HG03439 (cell line): ENCODE measurements at regions not wholly inside any gene's neighbourhood (a gene's known extent, or its start where the extent isn't known, plus 50 kb on each side); places are given as distances from the start of the nearest gene placed in this dataset.
"Not testable (repeated sequence)": the region's sequence is repeated elsewhere in the genome, so short reads cannot be mapped to it uniquely, and the experiment has no call there.

Source experiments
- ATAC-seq: cut with Tn5 transposase; IDR thresholded peaks from one replicate; pipeline ENCODE4 v1.9.1; 2021; ENCODE audit warnings: mild to moderate bottlenecking, moderate library complexity; ENCODE audit not compliant: unreplicated experiment

DNA sequence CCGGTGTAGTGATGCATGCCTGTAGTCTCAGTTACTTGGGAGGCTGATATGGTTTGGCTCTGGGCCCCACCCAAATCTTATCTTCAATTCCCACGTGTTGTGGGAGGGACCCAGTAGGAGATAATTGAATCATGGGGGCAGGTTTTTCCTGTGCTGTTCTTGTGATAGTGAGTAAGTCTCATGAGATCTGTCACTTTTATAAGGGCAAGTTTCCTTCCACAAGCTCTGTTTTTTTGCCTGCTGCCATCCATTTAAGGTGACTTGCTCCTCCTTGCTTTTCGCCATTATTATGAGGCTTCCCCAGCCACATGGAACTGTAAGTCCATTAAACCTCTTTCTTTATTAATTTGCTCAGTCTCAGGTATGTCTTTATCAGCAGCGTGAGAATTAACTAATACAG, 566.7 kb upstream of the NECTIN3 start:
- ATAC-seq: no peak

DNA sequence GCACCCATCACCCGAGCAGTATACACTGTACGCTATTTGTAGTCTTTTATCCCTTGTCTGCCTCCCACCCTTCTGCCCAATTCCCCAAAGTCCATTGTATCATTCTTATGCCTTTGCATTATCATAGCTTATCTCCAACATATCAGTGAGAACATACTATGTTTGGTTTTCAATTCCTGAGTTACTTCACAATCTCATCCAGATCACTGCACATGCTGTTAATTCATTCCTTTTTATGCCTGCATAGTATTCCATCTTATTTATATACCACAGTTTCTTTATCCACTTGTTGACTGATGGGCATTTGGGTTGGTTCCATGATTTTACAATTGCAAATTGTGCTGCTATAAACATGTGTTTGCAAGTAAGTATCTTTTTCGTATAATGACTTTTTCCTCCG, 564.7 kb upstream of the NECTIN3 start:
- no peak for ATAC-seq

DNA sequence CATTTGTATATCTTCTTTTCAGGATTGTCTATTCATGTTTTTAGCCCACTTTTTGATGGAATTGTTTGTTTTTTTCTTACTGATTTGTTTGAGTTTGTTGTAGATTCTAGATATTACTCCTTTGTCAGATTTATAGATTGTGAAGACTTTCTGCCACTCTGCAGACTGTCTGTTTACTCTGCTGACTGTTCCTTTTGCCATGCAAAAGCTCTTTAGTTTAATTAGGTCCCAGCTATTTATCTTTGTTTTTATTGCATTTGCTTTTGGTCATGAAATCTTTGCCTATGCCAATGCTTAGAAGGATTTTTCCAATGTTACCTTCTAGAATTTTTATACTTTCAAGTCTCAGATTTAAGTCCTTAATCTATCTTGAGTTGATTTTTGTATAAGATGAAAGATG, 564.0 kb upstream of the NECTIN3 start:
- ATAC-seq: not testable (repeated sequence)

DNA sequence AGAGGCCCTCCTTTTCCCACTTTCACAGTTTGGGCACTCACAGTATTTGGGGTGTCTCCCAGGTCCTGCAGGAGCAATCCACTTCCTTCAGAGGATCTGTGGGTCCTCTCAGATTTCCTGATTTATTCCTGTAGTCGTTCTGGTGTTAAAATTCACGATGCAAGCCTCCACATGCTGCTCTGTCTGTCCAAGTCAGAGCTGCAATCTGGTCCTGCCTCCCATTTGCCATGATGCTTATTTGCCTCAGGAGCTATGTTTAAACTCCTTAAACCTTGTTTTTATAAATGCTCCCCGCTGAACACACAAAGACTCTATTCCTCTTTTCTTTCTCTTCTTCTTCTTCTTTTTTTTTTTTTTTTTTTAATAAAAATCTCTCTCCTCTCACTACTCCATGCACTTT, 558.7 kb upstream of the NECTIN3 start:
- no peak for ATAC-seq

DNA sequence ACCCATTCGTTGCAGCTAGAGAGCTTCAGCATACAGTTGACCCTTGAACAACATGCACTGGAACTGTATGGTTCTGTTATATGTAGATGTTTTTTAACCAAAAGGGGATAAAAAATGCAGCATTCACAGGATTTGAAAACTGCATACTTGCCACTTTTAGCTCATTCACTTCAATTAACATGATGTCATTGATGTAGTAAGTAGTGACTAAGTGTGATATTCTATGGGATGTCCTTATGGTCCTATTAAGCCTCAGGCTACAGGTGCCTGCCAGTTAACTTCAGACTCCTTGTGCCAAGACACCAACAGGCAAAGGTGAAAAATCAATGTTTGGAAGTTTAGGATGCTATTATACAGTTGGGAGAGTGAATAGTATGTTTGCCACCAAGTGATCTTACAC, 553.6 kb upstream of the NECTIN3 start:
- no peak for ATAC-seq

DNA sequence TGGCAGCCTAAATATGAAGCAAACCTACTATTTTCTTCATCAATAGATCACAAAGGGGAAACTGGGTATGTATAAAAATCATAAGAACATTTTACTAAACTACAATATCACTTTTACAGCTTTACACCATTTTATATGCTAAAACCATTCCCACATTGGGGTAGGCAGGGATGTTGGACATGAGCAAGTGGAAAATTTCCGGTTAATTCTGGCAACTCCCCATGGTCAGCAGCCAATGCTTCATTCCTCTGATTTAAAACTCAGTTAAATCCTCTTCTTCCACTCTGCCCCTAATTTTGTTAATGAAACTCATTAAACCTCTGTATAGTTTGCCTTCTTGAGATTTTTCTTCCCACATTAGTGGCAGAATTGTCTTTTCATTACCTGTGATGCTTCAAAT, 552.5 kb upstream of the NECTIN3 start:
- no peak for ATAC-seq

DNA sequence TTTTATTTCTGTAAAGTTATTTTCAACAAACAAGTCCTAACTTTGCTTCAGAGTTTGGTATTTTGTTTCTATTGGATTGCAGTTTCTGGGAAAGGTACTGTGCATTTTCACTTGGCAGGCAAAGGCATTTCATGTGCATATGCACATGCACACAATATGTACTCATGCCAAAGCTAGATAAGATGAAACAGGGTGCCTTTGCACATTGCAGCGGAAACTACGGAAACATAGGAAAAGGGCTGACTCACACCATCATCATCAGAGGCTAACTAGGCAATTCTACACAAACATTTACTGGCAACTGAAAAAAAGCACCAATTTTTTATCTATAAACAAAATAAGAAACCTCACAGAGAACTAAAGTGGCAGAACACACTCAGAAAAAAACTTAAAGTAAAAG, 550.6 kb upstream of the NECTIN3 start:
- no peak for ATAC-seq

DNA sequence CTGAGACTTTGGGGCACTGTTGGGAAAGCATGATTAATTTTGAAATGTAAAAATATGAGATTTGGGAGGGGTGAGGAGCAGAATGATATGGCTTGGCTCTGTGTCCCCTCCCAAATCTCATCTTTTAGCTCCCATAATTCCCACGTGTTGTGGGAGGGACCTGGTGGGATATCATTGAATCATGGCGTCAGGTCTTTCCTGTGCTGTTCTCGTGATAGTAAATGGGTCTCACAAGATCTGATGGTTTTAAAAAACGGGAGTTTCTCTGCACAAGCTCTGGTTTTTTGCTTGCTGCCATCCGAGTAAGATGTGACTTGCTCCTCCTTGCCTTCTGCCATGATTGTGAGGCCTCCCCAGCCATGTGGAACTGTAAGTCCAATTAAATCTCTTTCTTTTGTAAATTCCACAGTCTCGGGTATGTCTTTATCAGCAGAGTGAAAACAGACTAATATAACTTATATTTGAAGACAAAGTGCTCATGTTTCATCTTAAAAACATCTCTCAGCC, 546.0 kb upstream of the NECTIN3 start:
- not testable (repeated sequence) for ATAC-seq

DNA sequence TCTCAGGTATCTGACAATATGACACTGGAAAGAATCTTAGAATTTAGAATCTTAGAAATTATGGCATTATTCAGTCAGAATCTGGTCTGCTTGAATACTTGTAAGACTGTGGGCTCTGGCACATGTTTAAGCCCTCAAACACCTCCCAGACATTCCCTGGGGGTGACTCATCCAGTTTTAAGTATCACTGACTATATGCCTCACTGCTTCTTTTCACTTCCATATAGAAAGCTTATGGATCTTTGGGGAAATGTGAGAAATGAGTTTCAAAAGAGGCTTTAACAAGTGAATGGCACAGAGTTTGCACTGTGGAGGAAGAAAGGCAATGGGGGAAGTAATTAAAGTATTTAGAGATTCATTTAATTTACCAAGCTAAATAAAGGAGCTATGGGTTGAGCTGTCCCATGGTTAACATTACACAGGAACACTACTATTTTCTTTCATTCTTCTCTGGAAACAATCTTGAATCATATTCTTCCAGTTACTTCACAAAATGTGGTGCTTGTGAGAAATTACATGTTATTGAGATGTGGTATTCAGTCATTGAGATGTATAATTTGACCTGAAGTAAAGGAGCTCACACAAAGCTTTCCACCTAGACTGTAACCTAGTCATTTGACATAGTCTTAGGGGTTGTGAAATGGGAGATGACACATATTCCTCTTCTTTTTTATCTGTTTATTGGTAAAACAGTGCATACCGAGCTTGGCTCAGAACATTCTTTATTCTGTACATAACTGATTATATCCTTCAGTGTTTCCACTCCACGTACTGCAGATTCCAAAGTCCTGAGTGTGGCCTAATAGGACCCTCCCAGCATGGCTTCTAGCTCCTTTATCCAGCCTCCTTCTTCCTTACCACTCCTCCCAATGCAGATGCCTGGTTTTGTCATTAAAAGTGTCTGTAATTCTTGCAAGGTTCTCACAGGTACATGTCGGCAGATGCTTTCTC, 544.6 kb upstream of the NECTIN3 start:
- ATAC-seq: no peak

DNA sequence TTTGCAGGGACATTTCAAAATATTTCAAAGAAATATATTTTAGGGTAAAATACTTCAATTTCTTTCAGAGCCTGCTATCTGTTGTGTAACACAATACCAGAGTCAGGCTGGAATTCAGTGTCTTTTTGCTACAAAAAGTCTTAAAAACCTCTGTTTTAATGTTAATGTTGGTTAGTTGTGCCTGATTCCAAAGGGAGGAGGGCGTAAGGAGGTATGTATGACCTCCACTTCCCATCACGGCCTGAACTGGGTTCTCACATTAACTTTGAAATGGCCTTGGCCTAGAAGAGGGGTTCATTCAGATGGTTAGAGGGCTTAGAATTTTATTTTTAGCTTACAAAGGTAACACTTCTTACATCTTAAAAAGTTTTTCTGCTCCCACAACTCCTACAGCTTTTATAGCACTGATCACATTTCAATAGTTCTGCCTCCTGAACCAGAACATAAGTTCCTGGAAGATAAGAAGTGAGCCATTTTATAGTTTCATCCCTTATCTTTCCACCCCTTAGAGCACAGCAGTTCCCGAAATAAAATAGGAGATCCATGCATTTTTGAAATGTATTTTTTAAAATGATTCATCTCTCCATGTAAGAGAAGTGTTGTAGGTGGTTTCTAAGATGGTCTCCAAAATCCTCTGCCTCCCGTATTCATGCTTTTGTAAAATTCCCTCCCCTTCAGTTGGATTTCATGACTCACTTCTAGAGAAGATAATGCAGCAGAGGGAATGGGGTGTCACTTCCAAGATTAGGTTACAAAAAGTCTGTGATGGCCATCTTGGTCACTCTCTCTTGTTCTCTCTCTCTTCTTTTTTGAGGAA, 543.1 kb upstream of the NECTIN3 start:
- ATAC-seq: no peak

DNA sequence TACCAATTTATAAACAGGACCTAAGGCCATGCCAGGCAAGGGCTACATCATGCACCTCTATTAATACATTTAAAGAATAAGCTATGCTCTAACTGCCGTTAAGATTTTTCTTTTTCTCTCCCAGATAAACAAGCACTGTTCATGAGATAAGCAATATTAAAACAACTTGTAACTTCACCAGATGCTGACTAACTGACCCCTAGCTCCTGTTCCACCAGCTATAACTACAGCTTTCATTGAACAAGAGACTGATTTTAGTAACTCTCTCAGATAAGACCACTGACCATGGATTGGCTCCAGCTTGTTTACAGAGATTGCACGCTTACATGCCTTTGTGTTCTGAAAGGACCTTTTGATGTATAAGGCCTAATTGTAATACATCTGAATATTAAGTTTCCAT, 540.7 kb upstream of the NECTIN3 start:
- no peak for ATAC-seq

DNA sequence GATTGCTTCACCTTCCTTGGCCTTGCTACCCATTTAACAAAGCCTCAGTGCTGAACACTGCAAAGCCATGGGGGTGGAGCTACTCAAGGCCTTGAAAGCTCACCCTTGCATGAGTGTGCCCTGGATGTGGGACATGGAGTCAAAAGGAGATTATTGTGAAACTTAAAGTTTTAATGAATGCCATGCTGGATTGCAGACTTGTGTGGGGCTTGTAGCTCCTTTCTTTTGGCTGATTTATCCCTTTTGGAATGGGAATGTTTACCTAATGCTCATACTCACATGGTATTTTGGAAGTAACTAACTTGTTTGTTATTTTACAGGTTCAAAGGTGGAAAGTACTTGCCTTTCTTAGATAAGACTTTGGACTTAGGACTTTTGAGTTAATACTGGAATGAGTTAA, 538.5 kb upstream of the NECTIN3 start:
- no peak for ATAC-seq

DNA sequence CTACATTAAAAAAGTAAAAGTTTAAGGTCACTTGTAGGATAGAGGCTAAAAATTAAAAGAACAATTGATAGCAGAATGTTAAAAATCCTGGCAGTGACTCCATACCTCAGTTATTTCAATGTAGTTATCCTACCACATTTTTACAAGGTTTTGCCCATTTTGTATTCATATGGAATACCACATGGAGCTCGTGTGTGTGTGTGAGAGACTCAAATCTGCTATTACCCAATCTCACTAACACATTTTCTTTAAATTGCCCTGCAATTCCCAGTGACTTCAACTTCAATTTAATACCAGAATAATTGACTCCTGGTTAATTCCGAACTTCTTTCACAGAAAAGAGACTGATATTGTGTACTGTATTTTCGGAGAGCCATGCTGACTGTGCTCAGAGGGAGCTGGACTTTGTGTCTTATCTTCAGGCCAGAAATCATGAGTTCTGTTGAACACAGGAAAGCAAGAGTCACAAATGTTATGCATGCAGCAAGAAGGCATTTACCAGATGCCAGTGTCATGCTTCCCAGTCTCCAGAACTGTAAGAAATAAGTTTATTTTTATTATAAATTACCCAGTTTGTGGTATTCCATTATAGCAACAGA, 529.0 kb upstream of the NECTIN3 start:
- ATAC-seq: no peak

DNA sequence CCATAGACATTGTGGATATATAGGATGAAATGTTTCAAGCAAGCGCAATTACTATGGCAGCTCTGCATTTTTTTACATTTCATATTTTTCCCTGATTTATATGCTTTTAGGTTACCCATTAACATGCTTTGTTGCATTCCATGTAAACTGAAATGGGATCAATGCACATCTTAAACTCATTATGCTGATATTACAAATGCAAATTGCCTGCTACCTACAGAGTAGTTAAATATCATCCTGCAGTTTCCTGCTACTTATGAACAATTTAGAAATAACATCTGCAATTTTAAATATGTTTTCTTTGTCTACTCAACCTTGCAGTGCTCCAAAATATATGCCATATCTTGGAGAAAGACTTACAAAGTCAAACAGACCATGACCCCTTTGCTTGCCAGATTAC, 526.9 kb upstream of the NECTIN3 start:
- no peak for ATAC-seq

DNA sequence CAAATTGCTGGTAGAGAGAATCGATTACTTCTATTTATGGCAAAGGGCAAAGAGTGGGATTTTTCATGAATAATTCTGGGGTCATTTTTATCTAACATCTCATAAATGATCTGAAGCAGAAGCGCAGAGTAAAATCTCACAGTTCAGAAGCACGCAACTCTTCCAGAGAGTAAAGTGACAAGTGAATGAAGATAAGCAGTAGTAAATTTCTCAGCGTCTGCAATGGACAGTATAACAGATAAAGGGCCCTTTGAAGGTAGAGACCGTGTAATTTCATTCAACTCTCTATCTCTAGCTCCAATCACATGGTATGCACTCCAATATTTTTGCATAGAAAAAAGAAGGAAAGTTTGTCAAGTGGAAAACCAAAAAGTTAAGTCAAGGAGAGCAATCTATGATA, 521.1 kb upstream of the NECTIN3 start:
- ATAC-seq: no peak

DNA sequence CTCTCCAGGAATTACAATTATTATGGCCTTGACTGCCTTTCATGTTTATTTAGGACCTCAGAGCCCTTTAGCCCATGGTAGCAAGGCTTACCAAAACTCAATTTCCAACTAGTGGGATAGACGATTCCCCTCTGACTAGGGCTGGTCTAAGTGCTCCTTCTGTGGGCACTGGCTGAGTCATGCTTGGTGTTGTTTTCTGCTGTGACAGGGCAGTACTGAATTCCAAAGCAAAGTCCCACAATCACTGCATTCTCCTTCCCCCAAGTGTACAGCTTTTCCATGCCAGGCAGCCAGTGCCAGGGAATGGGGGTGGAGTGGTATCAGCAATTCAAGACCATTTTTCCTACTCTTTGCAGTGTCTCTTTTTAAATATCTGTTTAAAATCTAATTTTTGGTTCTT, 509.0 kb upstream of the NECTIN3 start:
- no peak for ATAC-seq

DNA sequence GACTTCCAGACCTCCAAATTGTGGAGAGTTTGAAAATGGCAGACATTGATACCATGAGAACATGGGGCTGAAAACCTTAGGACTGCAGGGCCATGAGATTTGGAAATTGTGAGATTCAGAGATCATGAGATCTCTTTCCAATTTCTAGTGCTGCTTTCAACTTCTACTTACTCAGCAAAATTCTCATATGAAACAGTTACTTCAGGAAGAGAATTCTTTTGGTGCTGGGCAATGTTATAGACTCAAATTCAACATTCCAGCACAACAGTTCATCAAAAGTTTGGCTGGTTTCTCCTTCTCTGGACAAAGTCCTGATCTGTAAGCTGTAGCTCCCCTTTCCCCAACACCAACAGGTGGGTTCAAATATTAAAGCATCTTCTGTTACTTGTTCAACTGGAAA, 506.9 kb upstream of the NECTIN3 start:
- no peak for ATAC-seq

DNA sequence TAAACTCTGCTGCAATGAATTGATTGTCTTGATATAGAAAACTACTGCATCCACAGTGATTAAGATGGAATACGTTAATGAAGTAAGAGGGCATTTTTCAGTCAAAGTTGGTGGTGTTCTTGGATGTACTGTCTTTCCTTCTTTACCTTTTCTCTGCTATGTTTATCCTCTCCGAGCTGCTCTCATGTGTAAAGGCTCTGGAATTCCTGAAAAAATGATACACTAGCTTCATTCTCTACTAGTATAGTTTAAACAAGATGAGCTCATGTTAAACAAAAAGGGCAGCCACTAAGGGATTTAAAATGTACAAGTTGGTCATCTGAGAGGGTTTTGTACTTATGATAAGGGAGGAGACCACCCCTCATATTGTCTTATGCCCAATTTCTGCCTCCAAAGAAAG, 504.6 kb upstream of the NECTIN3 start:
- no peak for ATAC-seq

DNA sequence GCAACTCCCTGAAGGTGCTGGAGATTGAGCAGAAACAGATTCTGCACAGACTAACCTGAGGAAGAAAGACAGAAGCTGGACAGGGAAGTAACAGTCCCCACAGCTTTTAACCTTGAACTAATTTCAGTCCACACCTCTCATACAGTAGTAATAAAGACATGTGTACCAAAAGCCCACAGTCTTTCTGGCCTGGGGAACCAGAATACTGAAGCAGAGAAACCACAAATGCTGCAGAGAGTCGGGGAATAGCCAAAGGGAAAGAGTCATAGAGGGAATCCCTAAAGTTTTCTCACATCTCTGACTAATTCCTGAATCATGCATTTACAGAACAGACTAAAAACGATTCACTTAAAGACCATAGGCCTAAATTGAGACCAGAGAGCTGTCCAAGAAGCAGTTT, 503.4 kb upstream of the NECTIN3 start:
- ATAC-seq: no peak

DNA sequence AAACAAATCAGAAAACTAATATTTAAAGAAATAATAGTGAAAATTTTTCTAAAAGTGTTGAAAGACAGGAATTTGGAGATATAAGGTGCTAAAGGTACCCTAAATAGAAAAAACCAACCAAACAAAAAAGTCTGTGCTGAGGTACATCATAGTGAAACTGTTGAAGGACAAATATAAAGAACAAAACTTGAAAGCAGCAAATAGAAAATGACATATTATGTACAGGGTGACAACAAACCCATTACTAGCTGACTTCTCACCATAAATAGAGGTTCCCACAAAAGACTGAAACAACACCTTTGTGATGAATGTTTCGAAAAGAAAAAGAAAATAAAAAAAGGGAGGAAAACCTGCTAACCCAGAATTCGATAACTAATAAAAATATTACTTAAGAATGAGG, 502.5 kb upstream of the NECTIN3 start:
- peak; percentile 69 for ATAC-seq

DNA sequence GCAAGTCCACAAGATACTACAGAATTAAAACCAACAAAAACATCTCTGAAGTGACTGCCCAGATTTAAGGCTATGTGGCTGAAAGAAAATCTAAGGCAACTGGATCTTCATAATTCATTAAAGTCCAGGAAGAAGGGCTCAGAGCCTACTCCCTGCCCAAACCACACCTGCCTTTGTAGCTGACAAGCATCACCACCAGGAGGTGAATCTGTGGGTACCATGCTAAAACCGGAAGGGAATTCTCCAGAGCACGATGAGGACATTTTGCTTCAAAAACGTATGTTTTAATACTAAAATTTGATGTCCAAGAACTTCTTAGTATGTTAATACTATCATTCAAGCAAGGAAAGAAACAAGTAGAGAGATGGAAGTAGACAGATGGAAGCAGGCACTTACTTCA, 495.9 kb upstream of the NECTIN3 start:
- no peak for ATAC-seq
